Kidney (tissue), 13 donors: ENCODE measurements at regions not wholly inside any gene's neighbourhood (a gene's known extent, or its start where the extent isn't known, plus 50 kb on each side); places are given as distances from the start of the nearest gene placed in this dataset.

Experiments
- DNase-seq, 5 donors: peaks; one replicate each; pipeline ENCODE4 v3.0.0-alpha.2; 2013 to 2020
- FAIRE-seq: peaks from 2 replicates; lab custom pipeline; 2012; peaks lifted over from hg19 to GRCh38; lab: Jason Lieb, UNC
- H3K27ac ChIP-seq, 2 donors: one replicate each; pipeline ENCODE4 v1.7.0; 2013; ENCODE audit warnings: low read depth in 2 of 2, low read length in 2 of 2, inconsistent platforms in 1 of 2
- H3K27me3 ChIP-seq: one replicate; pipeline ENCODE4 v1.7.1; 2013; ENCODE audit warnings: low read length, inconsistent platforms; ENCODE audit not compliant: control insufficient read depth, insufficient read depth
- H3K36me3 ChIP-seq, 3 donors: one replicate each; pipeline versions ENCODE4 v1.7.0 to v1.7.1; 2013; ENCODE audit warnings: low read length in 3 of 3, control low read depth in 1 of 3, inconsistent platforms in 1 of 3; ENCODE audit not compliant: insufficient read depth in 3 of 3, control insufficient read depth in 2 of 3
- H3K4me1 ChIP-seq, 3 donors: one replicate each; pipeline versions ENCODE4 v1.7.0 to v1.7.1; 2013; ENCODE audit warnings: low read length in 3 of 3, inconsistent platforms in 1 of 3, low read depth in 1 of 3; ENCODE audit not compliant: control insufficient read depth in 2 of 3, insufficient read depth in 2 of 3
- H3K4me3 ChIP-seq, 3 donors: one replicate each; pipeline versions ENCODE4 v1.7.0 to v1.8.1; 2013; ENCODE audit warnings: low read length in 3 of 3, control low read depth in 1 of 3, inconsistent platforms in 1 of 3
- H3K9ac ChIP-seq, 3 donors: one replicate each; pipeline versions ENCODE4 v1.7.0 to v1.7.1; 2013; ENCODE audit warnings: low read length in 3 of 3, control low read depth in 1 of 3, inconsistent platforms in 1 of 3
- H3K9me3 ChIP-seq, 3 donors: one replicate each; pipeline versions ENCODE4 v1.7.0 to v1.7.1; 2013; ENCODE audit warnings: low read length in 3 of 3, control low read depth in 1 of 3, inconsistent platforms in 1 of 3; ENCODE audit not compliant: control insufficient read depth in 2 of 3, insufficient read depth in 1 of 3
- intact Hi-C: fragments of 100-400 bp; cut with DNase I; formaldehyde crosslinking; loops from one replicate; pipeline ENCODE4 v1.11.1; 2022
- TF ChIP-seq, protein P1 (sequence below): IDR thresholded peaks from 3 replicates; pipeline ENCODE4 v1.5.1; 2012; ENCODE audit warnings: mild to moderate bottlenecking, moderate library complexity, borderline replicate concordance; ENCODE audit not compliant: insufficient read depth; ENCODE audit errors: extremely low read depth
- donor health status: control.
- donor health status: control.
- donor health status: control.
- donor health status: control.
- donor health status: control.
- donor health status: DM: yes; HTN: yes; CAD: no.
- donor health status: Normal renal cell carcinoma (clear cell type).

- no peaks in the 10 kb centered on the region for H3K27me3 ChIP-seq
- H3K9me3 ChIP-seq, result no peaks in the 10 kb centered on the region
- DNase-seq, result no peak
- no peak for FAIRE-seq
- H3K9ac ChIP-seq, result no peak overlapping the region
- no peak overlapping the region for H3K4me3 ChIP-seq
- no peak overlapping the region for H3K27ac ChIP-seq
- H3K4me1 ChIP-seq, result peaks cover 0 to 3% (median 0%) of the 10 kb centered on the region in 3 donors
- TF ChIP-seq, protein P1, sequence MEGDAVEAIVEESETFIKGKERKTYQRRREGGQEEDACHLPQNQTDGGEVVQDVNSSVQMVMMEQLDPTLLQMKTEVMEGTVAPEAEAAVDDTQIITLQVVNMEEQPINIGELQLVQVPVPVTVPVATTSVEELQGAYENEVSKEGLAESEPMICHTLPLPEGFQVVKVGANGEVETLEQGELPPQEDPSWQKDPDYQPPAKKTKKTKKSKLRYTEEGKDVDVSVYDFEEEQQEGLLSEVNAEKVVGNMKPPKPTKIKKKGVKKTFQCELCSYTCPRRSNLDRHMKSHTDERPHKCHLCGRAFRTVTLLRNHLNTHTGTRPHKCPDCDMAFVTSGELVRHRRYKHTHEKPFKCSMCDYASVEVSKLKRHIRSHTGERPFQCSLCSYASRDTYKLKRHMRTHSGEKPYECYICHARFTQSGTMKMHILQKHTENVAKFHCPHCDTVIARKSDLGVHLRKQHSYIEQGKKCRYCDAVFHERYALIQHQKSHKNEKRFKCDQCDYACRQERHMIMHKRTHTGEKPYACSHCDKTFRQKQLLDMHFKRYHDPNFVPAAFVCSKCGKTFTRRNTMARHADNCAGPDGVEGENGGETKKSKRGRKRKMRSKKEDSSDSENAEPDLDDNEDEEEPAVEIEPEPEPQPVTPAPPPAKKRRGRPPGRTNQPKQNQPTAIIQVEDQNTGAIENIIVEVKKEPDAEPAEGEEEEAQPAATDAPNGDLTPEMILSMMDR, result no peak
- intact Hi-C loops, result no loop called here
- no peaks in the 10 kb centered on the region for H3K36me3 ChIP-seq
Observed at GRCh38 chr15:62476163-62476562, 311.1 kb upstream of the C2CD4B start.

GRCh38 chr15:62477929-62478328, 312.8 kb upstream of the C2CD4B start:
- H3K4me1 ChIP-seq, result no peaks in the 10 kb centered on the region
- no peaks in the 10 kb centered on the region for H3K9me3 ChIP-seq
- H3K4me3 ChIP-seq, result no peak overlapping the region
- TF ChIP-seq, protein P1, result no peak
- H3K27me3 ChIP-seq, result no peaks in the 10 kb centered on the region
- no peaks in the 10 kb centered on the region for H3K36me3 ChIP-seq
- H3K9ac ChIP-seq, result no peak overlapping the region
- no peak overlapping the region for H3K27ac ChIP-seq
- DNase-seq (no peak), FAIRE-seq (no peak)
- intact Hi-C loops, result no loop called here

DNA sequence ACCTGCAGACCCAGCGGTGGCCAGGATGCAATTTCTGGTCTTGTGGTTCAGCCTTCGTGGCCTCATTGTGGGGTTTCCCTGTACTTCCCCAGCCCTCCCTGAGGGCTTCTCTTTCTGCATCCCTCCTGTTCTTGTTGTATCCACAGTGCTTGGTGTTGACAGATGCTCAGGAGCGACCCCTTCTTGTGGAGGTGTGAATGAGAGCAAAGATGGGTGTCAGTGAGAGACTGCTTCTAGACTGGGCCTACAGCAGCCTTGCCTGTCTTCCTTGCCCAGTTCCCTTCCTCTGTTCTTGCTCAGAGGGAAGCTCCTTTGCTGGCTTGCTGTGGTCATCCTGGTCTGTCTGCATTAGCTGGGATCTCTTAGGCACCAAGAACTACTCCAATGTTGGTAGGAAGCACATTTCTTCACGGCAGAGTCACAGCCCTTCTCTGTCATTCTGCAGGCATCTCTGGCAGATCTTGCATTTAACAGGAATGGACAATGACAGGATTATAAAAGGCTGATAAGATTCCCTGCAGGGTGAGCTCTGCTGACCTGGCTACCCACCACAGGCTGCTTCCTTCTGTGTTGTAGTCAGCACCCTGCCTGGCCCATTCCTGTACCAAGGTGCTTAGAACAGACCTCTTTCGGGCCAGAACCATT, 317.8 kb upstream of the C2CD4B start:
- H3K27me3 ChIP-seq, result no peaks in the 10 kb centered on the region
- intact Hi-C loops, result no loop called here
- no peaks in the 10 kb centered on the region for H3K9me3 ChIP-seq
- H3K36me3 ChIP-seq, result no peaks in the 10 kb centered on the region
- H3K9ac ChIP-seq, result no peak overlapping the region
- no peak overlapping the region for H3K27ac ChIP-seq
- no peaks in the 10 kb centered on the region for H3K4me1 ChIP-seq
- no peak for DNase-seq
- FAIRE-seq, result no peak
- H3K4me3 ChIP-seq, result no peak overlapping the region
- TF ChIP-seq, protein P1, result no peak

- Histone ChIP-seq H3K9ac (no peak overlapping the region), H3K27me3 (no peaks in the 10 kb centered on the region), H3K4me3 (no peak overlapping the region), H3K9me3 (no peaks in the 10 kb centered on the region), H3K4me1 (no peaks in the 10 kb centered on the region), H3K27ac (no peak overlapping the region), H3K36me3 (no peaks in the 10 kb centered on the region)
- TF ChIP-seq, protein P1, result no peak
- DNase-seq (no peak), FAIRE-seq (no peak)
- intact Hi-C loops, result no loop called here
Observed at GRCh38 chr15:62483814-62484213, 318.7 kb upstream of the C2CD4B start.
